ENCODE measurements at regions not wholly inside any gene's neighbourhood (a gene's known extent, or its start where the extent isn't known, plus 50 kb on each side); places are given as distances from the start of the nearest gene placed in this dataset.

DNA sequence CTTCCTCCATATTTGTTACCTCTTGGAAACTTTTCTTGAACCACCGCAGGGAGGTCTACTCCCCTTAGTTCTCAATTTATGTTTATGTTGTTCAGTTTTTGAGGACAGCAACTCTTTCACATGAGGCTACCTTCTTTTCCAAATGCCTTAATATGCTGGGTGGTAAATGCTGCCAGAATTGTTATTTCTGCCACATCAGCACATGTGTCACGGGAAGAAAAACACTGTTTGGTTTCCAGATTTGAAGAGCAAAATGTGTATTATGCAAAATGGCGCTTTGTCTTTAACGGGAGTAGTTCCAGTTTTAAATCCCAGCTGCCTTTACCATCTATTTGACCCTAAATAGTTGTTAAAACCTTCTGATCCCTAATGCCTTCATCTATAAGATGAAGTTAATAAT lies 606.2 kb upstream of the TBL1XR1 start:
- ChIA-PET CTCF (no interaction called here), POLR2A (ENCODE audit: unreplicated experiment) (interaction anchor here (0.6 kb wide), 1 partner anchor 101 kb away, joined by 3 read pairs; no protein-coding TSS in a partner anchor)

DNA sequence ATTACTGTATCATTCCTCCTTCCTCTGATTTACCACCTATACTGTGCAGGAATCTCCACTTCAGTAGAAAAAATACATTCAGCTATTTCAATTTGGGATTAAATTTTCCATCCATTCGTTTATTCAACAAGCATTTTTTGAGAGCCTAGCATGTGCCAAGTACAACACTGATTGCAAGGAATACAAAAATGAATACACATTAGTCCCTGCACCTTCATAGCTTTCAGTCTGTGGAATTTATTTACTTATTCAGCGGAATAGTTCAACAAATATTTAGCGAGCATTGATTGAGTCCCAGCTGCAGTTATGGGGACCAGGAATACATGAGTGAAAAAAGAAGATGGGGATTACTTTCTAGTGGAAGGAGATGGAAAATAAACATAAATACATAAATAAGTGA lies 606.8 kb upstream of the TBL1XR1 start:
- no peaks in the 10 kb centered on the region; the same call in 1 of the 2 replicates for H3K4me1 ChIP-seq (replicated peaks; ENCODE audit: insufficient read depth)
- H4K20me1 ChIP-seq (ENCODE audit: insufficient read depth): no peaks in the 10 kb centered on the region
- no peaks in the 10 kb centered on the region for H3K36me3 ChIP-seq (ENCODE audit: low read depth)
- no peak overlapping the region for H2AFZ ChIP-seq
- H3K4me3 ChIP-seq: no peak overlapping the region
- CTCF ChIA-PET: no interaction called here
- POLR2A ChIA-PET (ENCODE audit: unreplicated experiment): interaction anchor here (0.6 kb wide), 2 partner anchors 100 to 306 kb away, joined by 3 read pairs; no protein-coding TSS in a partner anchor
- H3F3A ChIP-seq (ENCODE audit: insufficient read depth, low read depth): no peaks in the 10 kb centered on the region; the same call in 1 of the 2 replicates
- intact Hi-C loops (cut with micrococcal nuclease; ENCODE audit: unreplicated experiment): no loop called here
- peaks cover 18% of the 10 kb centered on the region; the same call in 1 of the 2 replicates for H3K9me3 ChIP-seq (ENCODE audit: insufficient read depth, low read depth)
- no peak overlapping the region for H3K27ac ChIP-seq
- no peaks in the 10 kb centered on the region for H3K9me2 ChIP-seq (ENCODE audit: insufficient read depth)
- no peak for DNase-seq
- no peaks in the 10 kb centered on the region for H3K79me2 ChIP-seq (ENCODE audit: low read depth)
- H3K4me2 ChIP-seq: no peak overlapping the region
- no TSS peak for BruUV-seq (replicated peaks)
- TF ChIP-seq, protein P1, sequence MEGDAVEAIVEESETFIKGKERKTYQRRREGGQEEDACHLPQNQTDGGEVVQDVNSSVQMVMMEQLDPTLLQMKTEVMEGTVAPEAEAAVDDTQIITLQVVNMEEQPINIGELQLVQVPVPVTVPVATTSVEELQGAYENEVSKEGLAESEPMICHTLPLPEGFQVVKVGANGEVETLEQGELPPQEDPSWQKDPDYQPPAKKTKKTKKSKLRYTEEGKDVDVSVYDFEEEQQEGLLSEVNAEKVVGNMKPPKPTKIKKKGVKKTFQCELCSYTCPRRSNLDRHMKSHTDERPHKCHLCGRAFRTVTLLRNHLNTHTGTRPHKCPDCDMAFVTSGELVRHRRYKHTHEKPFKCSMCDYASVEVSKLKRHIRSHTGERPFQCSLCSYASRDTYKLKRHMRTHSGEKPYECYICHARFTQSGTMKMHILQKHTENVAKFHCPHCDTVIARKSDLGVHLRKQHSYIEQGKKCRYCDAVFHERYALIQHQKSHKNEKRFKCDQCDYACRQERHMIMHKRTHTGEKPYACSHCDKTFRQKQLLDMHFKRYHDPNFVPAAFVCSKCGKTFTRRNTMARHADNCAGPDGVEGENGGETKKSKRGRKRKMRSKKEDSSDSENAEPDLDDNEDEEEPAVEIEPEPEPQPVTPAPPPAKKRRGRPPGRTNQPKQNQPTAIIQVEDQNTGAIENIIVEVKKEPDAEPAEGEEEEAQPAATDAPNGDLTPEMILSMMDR (conservative IDR thresholded peaks at IDR 0.05): no peak
- TF ChIP-seq EZH2 (IDR thresholded peaks at IDR 0.05; ENCODE audit: low read depth): no peak
- no peaks in the 10 kb centered on the region for H3K27me3 ChIP-seq (ENCODE audit: insufficient read depth, low read depth)

More for the DNA sequence above, 606.2 kb upstream of the TBL1XR1 start:
- no peak for DNase-seq
- no peaks in the 10 kb centered on the region for H3K36me3 ChIP-seq (ENCODE audit: low read depth)
- H3F3A ChIP-seq (ENCODE audit: insufficient read depth, low read depth): no peaks in the 10 kb centered on the region; the same call in 1 of the 2 replicates
- intact Hi-C loops (cut with micrococcal nuclease; ENCODE audit: unreplicated experiment): no loop called here
- peaks cover 18% of the 10 kb centered on the region; the same call in 1 of the 2 replicates for H3K9me3 ChIP-seq (ENCODE audit: insufficient read depth, low read depth)
- H4K20me1 ChIP-seq (ENCODE audit: insufficient read depth): no peaks in the 10 kb centered on the region
- no TSS peak for BruUV-seq (replicated peaks)
- no peak overlapping the region for H3K27ac ChIP-seq
- no peak overlapping the region for H2AFZ ChIP-seq
- no peak overlapping the region for H3K4me3 ChIP-seq
- no peaks in the 10 kb centered on the region for H3K4me1 ChIP-seq (replicated peaks; ENCODE audit: insufficient read depth)
- H3K9me2 ChIP-seq (ENCODE audit: insufficient read depth): no peaks in the 10 kb centered on the region
- no peaks in the 10 kb centered on the region for H3K27me3 ChIP-seq (ENCODE audit: insufficient read depth, low read depth)
- H3K4me2 ChIP-seq: no peak overlapping the region
- no peaks in the 10 kb centered on the region for H3K79me2 ChIP-seq (ENCODE audit: low read depth)
- TF ChIP-seq, protein P1 (conservative IDR thresholded peaks at IDR 0.05): no peak
- no peak for TF ChIP-seq EZH2 (IDR thresholded peaks at IDR 0.05; ENCODE audit: low read depth)

DNA sequence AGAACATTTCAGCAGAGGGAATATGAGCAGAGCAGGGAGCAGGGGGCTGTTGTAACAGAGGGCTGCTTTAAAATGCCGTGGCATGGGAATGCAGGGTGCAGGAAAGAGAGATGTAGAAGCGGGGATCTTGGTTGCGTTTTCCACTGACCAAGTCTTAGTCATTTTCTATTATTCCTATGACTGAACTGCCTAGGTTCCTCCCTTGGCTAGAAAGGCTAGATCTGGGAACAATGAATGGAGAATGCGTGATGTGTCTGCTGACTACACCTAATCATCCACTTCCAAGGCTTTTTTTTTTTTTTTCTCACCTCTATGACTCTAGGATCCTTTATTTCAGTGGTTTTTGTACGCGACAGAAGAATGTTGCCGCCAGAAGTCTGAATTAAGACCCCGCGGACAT lies 607.4 kb upstream of the TBL1XR1 start:
- no peak for TF ChIP-seq EZH2 (IDR thresholded peaks at IDR 0.05; ENCODE audit: low read depth)
- TF ChIP-seq, protein P1 (conservative IDR thresholded peaks at IDR 0.05): no peak
- ChIA-PET CTCF (no interaction called here), POLR2A (ENCODE audit: unreplicated experiment) (no interaction called here)
- Histone ChIP-seq H4K20me1 (ENCODE audit: insufficient read depth) (no peaks in the 10 kb centered on the region), H3K36me3 (ENCODE audit: low read depth) (no peaks in the 10 kb centered on the region), H3K79me2 (ENCODE audit: low read depth) (no peaks in the 10 kb centered on the region), H3K27ac (no peak overlapping the region), H3K27me3 (ENCODE audit: insufficient read depth, low read depth) (no peaks in the 10 kb centered on the region), H3K4me2 (no peak overlapping the region), H3F3A (ENCODE audit: insufficient read depth, low read depth) (peaks cover 5% of the 10 kb centered on the region), H3K4me3 (no peak overlapping the region), H3K9me2 (ENCODE audit: insufficient read depth) (no peaks in the 10 kb centered on the region), H2AFZ (no peak overlapping the region), H3K9me3 (ENCODE audit: insufficient read depth, low read depth) (peaks cover 24% of the 10 kb centered on the region; the same call in 1 of the 2 replicates), H3K4me1 (replicated peaks; ENCODE audit: insufficient read depth) (peaks cover 6% of the 10 kb centered on the region)
- no TSS peak for BruUV-seq (replicated peaks)
- intact Hi-C loops (cut with micrococcal nuclease; ENCODE audit: unreplicated experiment): no loop called here
- no peak for DNase-seq

Data from PC-9 (cell line).